B cell (primary cell): ENCODE measurements at regions not wholly inside any gene's neighbourhood (a gene's known extent, or its start where the extent isn't known, plus 50 kb on each side); places are given as distances from the start of the nearest gene placed in this dataset.

Experiments used
- ATAC-seq: fragments of 200-7000 bp; cut with Tn5 transposase; one replicate; pipeline ENCODE4 v1.10.0; 2021; ENCODE audit warnings: low read depth, mild to moderate bottlenecking, moderate number of reproducible peaks, moderate library complexity
- CTCF ChIA-PET: fragments of 350-600 bp; sonication (Branson Sonifier 250); formaldehyde crosslinking; loops from one replicate; lab custom pipeline; 2021; ENCODE audit warnings: antibody characterized with exemption, inconsistent platforms; lab: Charles Lee
- POLR2A ChIA-PET: fragments of 350-600 bp; sonication (Branson Sonifier 250); formaldehyde crosslinking; loops from one replicate; lab custom pipeline; 2021; ENCODE audit warnings: antibody characterized with exemption; lab: Charles Lee
- DNase-seq: peaks from one replicate; pipeline ENCODE4 v3.0.0; 2013
- H2AFZ ChIP-seq: 2 replicates; pipeline ENCODE4 v1.6.1; 2012; ENCODE audit warnings: mild to moderate bottlenecking, low read depth, low read length; ENCODE audit not compliant: insufficient read depth, poor library complexity, severe bottlenecking
- H3K27ac ChIP-seq, 2 donors: 1 replicate in 1 of 2; 2 replicates in 1 of 2; pipeline ENCODE4 v1.5.1; 2012 to 2013; ENCODE audit warnings: low read length in 2 of 2, mild to moderate bottlenecking in 2 of 2, moderate library complexity in 1 of 2
- H3K27me3 ChIP-seq, 4 experiments: fragments of 200-600 bp in 1 of 4; sonication (generic) in 1 of 4; replicated peaks in 1 of 4; 1 replicate in 2 of 4; 2 replicates in 2 of 4; pipeline versions ENCODE4 v1.6.1 to v1.7.0; 2013 to 2016; ENCODE audit warnings: low read length in 3 of 4, mild to moderate bottlenecking in 2 of 4, mixed read lengths in 1 of 4, moderate library complexity in 1 of 4; ENCODE audit not compliant: insufficient read depth in 4 of 4, control insufficient read depth in 3 of 4; ENCODE audit errors: control extremely low read depth in 1 of 4
- H3K36me3 ChIP-seq, 2 experiments: replicated peaks in 1 of 2; 1 replicate in 1 of 2; 2 replicates in 1 of 2; pipeline versions ENCODE4 v1.6.1 to v1.7.1; 2013; ENCODE audit warnings: low read length in 1 of 2; ENCODE audit not compliant: insufficient read depth in 2 of 2, control insufficient read depth in 1 of 2; ENCODE audit errors: control extremely low read depth in 1 of 2, extremely low read depth in 1 of 2
- H3K4me1 ChIP-seq, 2 donors: fragments of 200-600 bp in 1 of 2; sonication (generic) in 1 of 2; 1 replicate in 1 of 2; 2 replicates in 1 of 2; pipeline versions ENCODE4 v1.5.1 to v1.6.1; 2013 to 2017; ENCODE audit warnings: low read length in 2 of 2; ENCODE audit not compliant: control insufficient read depth in 2 of 2, insufficient read depth in 2 of 2
- H3K4me2 ChIP-seq: replicated peaks from 2 replicates; pipeline ENCODE3; 2012; ENCODE audit warnings: mild to moderate bottlenecking, low read depth, low read length; ENCODE audit not compliant: poor library complexity, severe bottlenecking
- H3K4me3 ChIP-seq, 5 experiments: fragments of 200-600 bp in 1 of 5; sonication (generic) in 1 of 5; 1 replicate in 3 of 5; 2 replicates in 2 of 5; pipeline versions ENCODE4 v1.5.1 to v1.7.0; 2011 to 2016; ENCODE audit warnings: low read length in 4 of 5, mild to moderate bottlenecking in 4 of 5, low read depth in 2 of 5, control low read depth in 1 of 5, moderate library complexity in 1 of 5; ENCODE audit not compliant: insufficient read depth in 1 of 5; ENCODE audit errors: control extremely low read depth in 1 of 5, extremely low read depth in 1 of 5
- H3K79me2 ChIP-seq: fragments of 200-600 bp; sonication (generic); one replicate; pipeline ENCODE4 v1.6.0; 2016; ENCODE audit warnings: low read length; ENCODE audit not compliant: control insufficient read depth, insufficient read depth
- H3K9ac ChIP-seq: fragments of 200-600 bp; sonication (generic); 2 replicates; pipeline ENCODE4 v1.6.1; 2017; ENCODE audit warnings: mild to moderate bottlenecking, low read length, moderate library complexity
- H3K9me3 ChIP-seq, 3 donors: one replicate each; pipeline versions ENCODE4 v1.6.1 to v1.7.1; 2013; ENCODE audit warnings: low read length in 2 of 3; ENCODE audit not compliant: control insufficient read depth in 2 of 3, insufficient read depth in 1 of 3; ENCODE audit errors: control extremely low read depth in 1 of 3
- H4K20me1 ChIP-seq: 2 replicates; pipeline ENCODE4 v1.6.0; 2012; ENCODE audit warnings: mild to moderate bottlenecking, low read length; ENCODE audit not compliant: insufficient read depth, control insufficient read depth, poor library complexity, severe bottlenecking
- H3K27ac Mint-ChIP-seq: one replicate; pipeline ENCODE4 v1.8.0; 2021; ENCODE audit warnings: mixed read lengths
- H3K27me3 Mint-ChIP-seq: one replicate; pipeline ENCODE4 v1.8.0; 2021; ENCODE audit warnings: mixed read lengths
- H3K4me1 Mint-ChIP-seq: one replicate; pipeline ENCODE4 v1.8.0; 2021; ENCODE audit warnings: mixed read lengths
- H3K4me3 Mint-ChIP-seq: one replicate; pipeline ENCODE4 v1.8.0; 2021; ENCODE audit warnings: mixed read lengths
- H3K9me3 Mint-ChIP-seq: one replicate; pipeline ENCODE4 v1.8.0; 2022; ENCODE audit warnings: mixed read lengths; ENCODE audit not compliant: insufficient read depth
- EZH2 ChIP-seq: IDR thresholded peaks from 2 replicates; pipeline ENCODE4 v1.6.1; 2012; ENCODE audit warnings: borderline replicate concordance, low read depth, mild to moderate bottlenecking, moderate library complexity, low read length; ENCODE audit not compliant: insufficient read depth, poor library complexity, severe bottlenecking
- WGBS: methylation state at CpG from one replicate; pipeline ENCODE4 v1.1.5; 2013; ENCODE audit warnings: missing lambda C conversion rate; ENCODE audit not compliant: insufficient coverage; 5-methylcytosine and 5-hydroxymethylcytosine counted together
- intact Hi-C: fragments of 100-400 bp; cut with micrococcal nuclease; formaldehyde crosslinking; loops from one replicate; pipeline ENCODE4 v1.10.0; 2022
- TF ChIP-seq, protein P1 (sequence below): fragments of 200-600 bp; IDR thresholded peaks from one replicate; pipeline ENCODE4 v1.8.0; 2022; ENCODE audit warnings: antibody characterized with exemption, mild to moderate bottlenecking

DNA sequence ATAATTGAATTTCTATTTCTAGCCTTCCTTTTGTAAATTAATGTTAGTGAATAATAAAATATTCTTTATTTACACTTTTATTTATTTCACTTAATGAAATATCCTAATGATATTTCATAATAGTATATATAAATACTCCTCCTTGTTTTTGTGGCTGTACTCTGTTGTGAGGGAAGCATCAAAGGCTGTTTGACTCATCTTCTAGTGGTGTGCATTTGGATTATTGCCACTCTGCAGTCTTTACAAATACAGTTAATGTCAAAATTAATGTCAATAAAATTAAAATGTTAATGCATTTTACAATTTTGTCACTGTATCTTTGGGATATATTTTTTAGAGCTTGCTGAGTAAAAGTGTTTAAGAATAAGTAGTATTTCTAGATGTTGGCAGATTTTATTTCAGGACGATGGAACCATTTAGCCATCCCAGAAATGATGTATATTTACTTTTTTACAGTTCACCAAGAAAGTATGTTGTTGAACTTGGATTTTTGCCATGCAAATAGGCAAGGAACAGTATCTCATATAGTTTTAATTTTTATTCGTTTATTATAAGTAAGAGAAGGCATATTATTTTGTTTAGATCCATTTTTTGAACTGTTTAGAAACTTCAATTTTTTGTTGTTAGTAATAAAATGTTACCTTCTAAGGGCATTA lies 281.2 kb upstream of the SLITRK6 start:
- intact Hi-C loops = no loop called here
- Mint-ChIP-seq H3K4me1 (no peaks in the 10 kb centered on the region), H3K9me3 (peaks cover 2% of the 10 kb centered on the region), H3K27me3 (no peaks in the 10 kb centered on the region), H3K4me3 (no peak overlapping the region), H3K27ac (no peak overlapping the region)
- Histone ChIP-seq H3K27ac (no peak overlapping the region), H2AFZ (no peak overlapping the region), H3K27me3 (no peaks in the 10 kb centered on the region), H3K4me2 (no peak overlapping the region), H3K4me3 (no peak overlapping the region), H3K4me1 (no peaks in the 10 kb centered on the region), H3K9ac (no peak overlapping the region), H3K9me3 (no peaks in the 10 kb centered on the region), H4K20me1 (no peaks in the 10 kb centered on the region), H3K79me2 (no peaks in the 10 kb centered on the region), H3K36me3 (no peaks in the 10 kb centered on the region)
- no peak for ATAC-seq
- WGBS = no CpG with 5 or more reads among the region's 2 CpGs
- TF ChIP-seq, protein P1, sequence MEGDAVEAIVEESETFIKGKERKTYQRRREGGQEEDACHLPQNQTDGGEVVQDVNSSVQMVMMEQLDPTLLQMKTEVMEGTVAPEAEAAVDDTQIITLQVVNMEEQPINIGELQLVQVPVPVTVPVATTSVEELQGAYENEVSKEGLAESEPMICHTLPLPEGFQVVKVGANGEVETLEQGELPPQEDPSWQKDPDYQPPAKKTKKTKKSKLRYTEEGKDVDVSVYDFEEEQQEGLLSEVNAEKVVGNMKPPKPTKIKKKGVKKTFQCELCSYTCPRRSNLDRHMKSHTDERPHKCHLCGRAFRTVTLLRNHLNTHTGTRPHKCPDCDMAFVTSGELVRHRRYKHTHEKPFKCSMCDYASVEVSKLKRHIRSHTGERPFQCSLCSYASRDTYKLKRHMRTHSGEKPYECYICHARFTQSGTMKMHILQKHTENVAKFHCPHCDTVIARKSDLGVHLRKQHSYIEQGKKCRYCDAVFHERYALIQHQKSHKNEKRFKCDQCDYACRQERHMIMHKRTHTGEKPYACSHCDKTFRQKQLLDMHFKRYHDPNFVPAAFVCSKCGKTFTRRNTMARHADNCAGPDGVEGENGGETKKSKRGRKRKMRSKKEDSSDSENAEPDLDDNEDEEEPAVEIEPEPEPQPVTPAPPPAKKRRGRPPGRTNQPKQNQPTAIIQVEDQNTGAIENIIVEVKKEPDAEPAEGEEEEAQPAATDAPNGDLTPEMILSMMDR = no peak
- no peak for TF ChIP-seq EZH2
- ChIA-PET POLR2A (no interaction called here), CTCF (no interaction called here)
- no peak for DNase-seq

DNA sequence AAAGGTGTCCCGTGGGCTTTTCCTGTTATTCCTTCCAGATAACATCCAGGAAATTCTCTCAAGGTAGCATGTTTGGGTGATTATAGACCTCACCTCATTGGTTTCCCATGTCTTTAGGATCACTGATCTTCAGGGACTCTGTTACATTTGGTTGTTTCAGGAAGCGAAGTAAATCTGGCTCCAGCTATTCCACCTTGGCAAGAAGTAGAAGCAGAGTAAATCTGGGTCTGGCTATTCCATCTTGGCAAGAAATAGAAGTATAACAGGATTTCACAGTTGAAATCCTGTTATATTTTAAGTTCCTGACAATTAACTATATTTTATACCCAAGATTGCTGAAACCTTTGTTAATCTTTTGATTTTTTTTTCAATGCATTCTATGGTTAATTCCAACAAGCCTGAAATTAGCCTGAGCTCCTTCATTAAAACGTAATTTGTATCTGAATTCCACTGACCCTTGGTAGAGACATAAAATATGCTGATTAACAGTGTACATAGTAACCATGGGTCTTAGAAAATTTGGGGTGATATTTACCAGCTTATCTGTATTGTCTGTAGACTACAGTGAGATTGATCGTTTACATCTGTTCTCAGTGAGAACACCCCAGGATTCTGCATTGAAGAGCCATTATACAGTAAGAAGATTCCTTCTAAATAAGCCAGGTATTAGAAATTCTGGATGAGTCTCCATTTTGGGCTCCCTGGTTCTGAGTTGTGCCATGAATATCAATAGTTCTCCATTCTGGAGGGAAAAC lies 267.6 kb upstream of the SLITRK6 start:
- no peak overlapping the region for H3K4me3 ChIP-seq
- H4K20me1 ChIP-seq = no peaks in the 10 kb centered on the region
- intact Hi-C loops = no loop called here
- no peak overlapping the region for H3K9ac ChIP-seq
- Mint-ChIP-seq H3K27me3 (no peaks in the 10 kb centered on the region), H3K27ac (no peak overlapping the region), H3K9me3 (peaks cover under 1% of the 10 kb centered on the region), H3K4me1 (no peaks in the 10 kb centered on the region), H3K4me3 (no peak overlapping the region)
- no peak overlapping the region for H2AFZ ChIP-seq
- no peak for ATAC-seq
- ChIA-PET POLR2A (no interaction called here), CTCF (no interaction called here)
- H3K9me3 ChIP-seq = peaks cover 0 to 4% (median 0%) of the 10 kb centered on the region in 3 donors
- H3K27me3 ChIP-seq = no peaks in the 10 kb centered on the region
- no peak for DNase-seq
- H3K79me2 ChIP-seq = no peaks in the 10 kb centered on the region
- no peak overlapping the region for H3K4me2 ChIP-seq
- H3K36me3 ChIP-seq = no peaks in the 10 kb centered on the region
- TF ChIP-seq EZH2 = no peak
- TF ChIP-seq, protein P1 = no peak
- no peak overlapping the region for H3K27ac ChIP-seq
- WGBS = 69% methylated on average over 2 of the region's 4 CpGs
- H3K4me1 ChIP-seq = no peaks in the 10 kb centered on the region
